Superior temporal gyrus (tissue), 1 donor: ENCODE measurements at regions not wholly inside any gene's neighbourhood (a gene's known extent, or its start where the extent isn't known, plus 50 kb on each side); places are given as distances from the start of the nearest gene placed in this dataset.
"Not testable (repeated sequence)": the region's sequence is repeated elsewhere in the genome, so short reads cannot be mapped to it uniquely, and the experiment has no call there.

Experiments
- DNase-seq: peaks from one replicate; pipeline ENCODE4 v3.0.0-alpha.2; 2016; ENCODE audit errors: extremely low spot score

DNA sequence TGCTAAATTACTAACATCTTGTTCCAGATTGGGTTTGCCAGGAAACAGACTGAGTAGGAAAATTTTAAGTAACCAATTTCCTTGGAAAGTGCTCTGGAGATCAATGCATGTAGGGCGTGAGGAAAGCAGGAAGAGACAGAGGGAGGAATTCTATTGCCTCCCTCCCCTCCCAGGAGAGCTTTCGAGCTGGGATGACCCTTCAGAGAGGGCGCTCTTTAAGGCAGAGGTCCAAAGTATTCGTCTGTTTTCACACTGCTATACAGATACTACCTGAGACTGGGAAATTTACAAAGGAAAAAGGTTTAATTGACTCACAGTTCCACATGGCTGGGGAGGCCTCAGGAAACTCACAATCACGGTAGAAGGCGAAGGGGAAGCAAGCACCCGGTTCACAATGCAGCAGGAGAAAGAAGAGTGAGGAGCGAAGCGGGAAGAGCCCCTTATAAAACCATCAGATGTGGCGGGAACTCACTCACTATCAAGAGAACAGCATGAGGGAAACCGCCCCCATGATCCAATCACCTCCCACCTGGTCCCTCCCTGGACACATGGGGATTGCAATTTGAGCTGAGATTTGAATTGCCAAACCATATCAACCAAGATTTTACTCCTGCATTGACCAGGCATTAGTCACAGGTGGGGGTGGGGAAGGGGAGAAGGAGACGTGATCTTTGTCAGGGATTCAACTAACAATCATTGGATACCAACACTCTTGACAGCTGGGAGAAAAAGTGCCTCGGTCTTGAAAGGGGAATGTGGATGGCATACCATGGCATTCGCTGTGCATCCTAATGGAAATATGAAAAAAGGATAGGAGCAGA lies 63.8 kb downstream of the SLITRK2 start:
- DNase-seq, result no peak

DNA sequence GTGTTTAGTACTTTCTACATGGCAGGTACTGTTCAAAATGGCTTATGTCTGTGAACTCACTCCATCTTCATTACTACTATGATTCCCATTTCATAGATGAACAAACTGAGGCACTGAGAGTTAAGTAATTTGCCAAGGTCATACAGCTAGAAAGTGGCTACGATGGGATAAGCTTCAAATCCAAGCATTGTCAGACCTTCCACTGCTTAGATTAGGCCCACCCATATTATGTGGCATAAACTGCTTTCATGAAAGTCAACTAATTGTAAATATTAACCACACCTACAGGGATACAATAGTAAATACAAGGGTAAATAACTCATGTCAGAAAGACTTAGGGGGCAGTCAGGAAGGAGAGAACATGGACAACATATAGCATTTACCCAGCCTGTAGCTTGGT lies 68.8 kb downstream of the SLITRK2 start:
- no peak for DNase-seq

DNA sequence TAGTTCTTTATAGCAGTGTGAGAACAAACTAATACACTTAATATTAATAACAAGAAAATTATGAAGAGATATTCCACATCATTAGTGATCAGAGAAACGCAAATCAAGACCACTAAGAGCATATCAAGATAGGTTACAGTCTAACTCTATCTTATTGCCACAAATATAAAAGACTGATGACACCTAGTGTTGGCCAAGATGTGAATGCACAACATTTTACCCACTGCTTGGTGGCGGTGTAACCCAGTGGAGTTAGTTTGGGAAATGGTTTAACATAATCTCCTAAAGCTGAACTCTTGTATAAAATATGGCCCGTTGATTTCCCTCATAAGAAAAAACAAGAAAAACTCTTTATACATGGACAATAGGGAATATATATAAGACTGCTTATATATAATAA lies 92.4 kb downstream of the SLITRK2 start:
- peak; percentile 53 for DNase-seq

DNA sequence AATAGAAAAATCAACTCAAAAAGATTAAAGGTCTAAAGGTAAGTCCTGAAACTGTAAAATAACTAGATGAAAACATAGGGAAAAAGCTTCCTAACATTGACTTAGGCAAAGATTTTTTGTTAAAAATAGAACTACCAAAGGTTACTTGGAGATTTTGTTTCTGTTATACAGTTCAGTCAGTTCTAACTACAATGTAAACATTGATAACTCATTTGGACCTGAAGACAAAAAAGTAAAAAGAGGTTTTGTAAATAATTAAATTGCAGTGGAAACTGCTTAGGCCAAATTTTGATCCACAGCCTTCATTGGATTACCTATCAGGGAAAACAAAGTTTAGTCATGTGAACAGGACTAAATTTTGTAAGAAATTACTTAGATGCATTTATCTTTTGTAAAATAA lies 101.8 kb downstream of the SLITRK2 start:
- DNase-seq, result no peak

GRCh38 chrX:145923376-145923775 lies 105.7 kb downstream of the SLITRK2 start:
- no peak for DNase-seq

DNA sequence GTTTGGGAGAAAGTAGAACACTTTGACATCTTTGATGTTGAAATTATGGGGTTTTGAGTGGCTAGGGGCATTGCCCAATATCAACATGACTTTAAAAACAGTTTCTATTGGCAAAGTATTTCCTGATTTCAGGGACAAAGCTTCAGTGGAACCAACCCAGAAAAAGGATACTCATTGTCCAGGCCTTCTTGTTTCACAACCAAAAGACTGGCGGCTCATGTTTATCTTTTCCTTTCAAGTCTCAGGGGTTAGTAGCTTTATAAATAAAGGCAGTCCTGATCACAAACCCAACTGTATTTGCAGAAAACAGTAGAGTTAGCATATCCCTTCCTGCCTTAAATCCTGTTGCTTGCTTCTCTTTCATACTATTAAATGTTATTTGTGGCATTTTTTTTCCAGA lies 119.1 kb downstream of the SLITRK2 start:
- DNase-seq, result no peak

- DNase-seq, result no peak
Measured at GRCh38 chrX:145949056-145949455, 131.4 kb downstream of the SLITRK2 start.

- no peak for DNase-seq
Measured at GRCh38 chrX:145953628-145954027, 136.0 kb downstream of the SLITRK2 start.

GRCh38 chrX:145990051-145990450 lies 172.4 kb downstream of the SLITRK2 start:
- DNase-seq, result no peak

DNA sequence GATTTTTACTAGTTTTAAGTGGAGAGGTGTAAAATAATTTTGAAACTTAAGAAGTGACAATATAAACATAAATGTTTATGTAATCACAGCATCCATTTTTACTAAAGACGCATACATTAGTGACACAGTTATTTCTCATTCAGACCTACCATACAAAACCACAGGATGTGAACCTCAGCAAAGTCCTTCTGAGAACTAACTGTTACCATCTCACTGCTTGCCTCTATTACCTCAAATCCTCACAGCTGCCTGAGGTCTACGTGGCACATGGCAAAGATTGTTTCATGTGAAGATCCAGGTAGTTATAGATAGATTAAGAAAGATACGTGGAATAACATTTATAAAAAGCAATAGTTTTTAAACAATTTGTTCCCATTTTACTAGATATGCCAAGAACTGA lies 189.0 kb downstream of the SLITRK2 start:
- no peak for DNase-seq

GRCh38 chrX:146036000-146036399 lies 218.4 kb downstream of the SLITRK2 start:
- DNase-seq, result no peak

DNA sequence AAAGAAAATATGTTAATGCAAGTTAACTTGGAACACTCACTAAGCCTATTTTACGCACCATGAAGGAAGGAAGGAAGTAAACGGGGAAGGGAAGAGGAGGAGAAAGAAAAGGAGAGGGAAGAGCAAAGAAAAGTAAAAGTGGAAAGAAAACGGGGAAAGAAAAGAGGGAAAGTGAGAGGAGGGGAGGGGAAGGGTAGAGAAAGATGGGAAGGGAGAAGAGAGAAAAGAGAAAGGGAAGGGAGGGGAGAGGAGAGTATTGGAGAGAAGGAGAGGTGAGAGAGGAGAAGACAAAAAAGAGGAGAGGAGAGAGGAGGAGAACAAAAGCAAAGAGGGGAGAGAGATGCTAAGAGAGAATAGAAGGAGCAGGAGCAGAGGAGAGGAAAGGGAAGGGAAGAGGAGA lies 224.1 kb downstream of the SLITRK2 start:
- no peak for DNase-seq

GRCh38 chrX:146046011-146046715 lies 228.5 kb downstream of the SLITRK2 start:
- not testable (repeated sequence) for DNase-seq

DNA sequence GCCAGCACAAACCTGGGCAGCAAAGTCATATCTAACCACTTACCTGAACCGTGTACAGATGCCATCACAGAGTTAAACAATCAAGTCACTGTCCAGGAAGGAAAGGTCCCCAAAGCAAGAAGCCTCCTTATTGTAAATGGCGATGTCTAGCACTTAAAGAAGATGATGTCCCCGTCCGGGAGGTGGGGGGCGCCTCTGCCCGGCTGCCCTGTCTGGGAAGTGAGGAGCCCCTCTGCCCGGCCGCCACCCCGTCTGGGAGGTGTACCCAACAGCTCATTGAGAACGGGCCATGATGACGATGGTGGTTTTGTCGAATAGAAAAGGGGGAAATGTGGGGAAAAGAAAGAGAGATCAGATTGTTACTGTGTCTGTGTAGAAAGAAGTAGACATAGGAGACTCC lies 231.9 kb downstream of the SLITRK2 start:
- DNase-seq, result not testable (repeated sequence)

GRCh38 chrX:146054311-146054710 lies 236.7 kb downstream of the SLITRK2 start:
- no peak for DNase-seq

GRCh38 chrX:146055733-146056132 lies 238.1 kb downstream of the SLITRK2 start:
- no peak for DNase-seq

DNA sequence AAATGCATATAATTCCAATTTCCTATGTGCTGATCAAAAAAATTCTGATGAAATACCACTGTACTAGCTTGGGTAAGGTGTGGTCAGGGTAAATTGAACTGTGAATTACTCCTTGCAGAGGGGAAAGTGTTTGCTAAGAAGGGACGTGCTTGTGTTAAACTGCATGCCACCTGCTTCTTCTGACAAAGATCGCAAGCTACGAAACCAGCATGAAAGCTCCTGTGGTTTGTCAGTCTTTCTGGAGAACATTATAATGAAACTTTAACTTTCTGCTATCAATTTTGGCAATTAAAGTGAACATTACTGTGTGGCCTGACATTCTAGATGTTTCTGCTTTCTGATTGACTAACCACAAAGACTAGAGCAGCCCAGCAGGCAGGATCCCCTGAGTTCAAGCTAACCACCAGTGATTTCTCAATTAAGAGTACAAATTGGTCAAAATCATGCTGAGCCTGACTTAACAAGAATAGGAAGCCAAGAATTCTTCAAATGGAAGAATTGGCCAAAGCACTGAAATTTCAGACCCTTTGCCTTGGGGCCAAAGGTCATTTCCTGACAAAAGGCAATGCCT lies 239.0 kb downstream of the SLITRK2 start:
- DNase-seq, result no peak

- no peak for DNase-seq
Measured at GRCh38 chrX:146064156-146064555, 246.5 kb downstream of the SLITRK2 start.

DNA sequence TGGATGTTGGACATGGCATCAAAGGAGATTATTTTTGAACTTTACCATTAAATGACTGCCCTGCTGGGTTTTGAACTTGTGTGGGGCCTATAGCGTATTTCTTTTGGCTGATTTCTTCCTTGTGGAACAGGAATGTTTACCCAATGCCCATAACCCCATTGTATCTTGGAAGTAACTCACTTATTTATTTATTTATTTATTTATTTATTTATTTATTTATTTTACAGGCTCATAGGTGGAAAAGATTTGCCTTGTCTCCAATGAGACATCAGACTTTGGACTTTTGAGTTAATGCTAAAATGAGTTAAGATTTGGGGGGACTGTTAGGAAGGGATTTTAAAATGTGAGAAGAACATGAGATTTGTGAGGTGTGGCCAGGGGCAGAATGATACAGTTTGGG lies 273.1 kb downstream of the SLITRK2 start:
- no peak for DNase-seq

DNA sequence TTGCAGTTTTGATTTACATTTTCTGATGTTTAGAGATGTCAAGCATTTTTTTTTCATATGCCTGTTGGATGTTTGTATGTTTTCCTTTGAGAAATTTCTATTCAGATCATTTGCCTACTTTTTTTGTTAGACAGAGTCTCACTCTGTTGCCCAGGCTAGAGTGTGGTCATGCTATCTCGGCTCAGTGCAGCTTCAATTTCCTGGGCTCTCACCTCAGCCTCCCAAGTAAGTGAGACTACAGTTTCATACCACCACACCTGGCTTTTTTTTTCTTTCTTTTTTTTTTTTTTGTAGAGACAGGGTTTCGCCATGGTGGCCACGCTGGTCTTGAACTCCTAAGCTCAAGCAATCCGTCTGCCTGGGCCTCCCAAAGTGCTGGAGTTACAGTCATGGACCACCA lies 291.7 kb downstream of the SLITRK2 start:
- DNase-seq, result no peak

DNA sequence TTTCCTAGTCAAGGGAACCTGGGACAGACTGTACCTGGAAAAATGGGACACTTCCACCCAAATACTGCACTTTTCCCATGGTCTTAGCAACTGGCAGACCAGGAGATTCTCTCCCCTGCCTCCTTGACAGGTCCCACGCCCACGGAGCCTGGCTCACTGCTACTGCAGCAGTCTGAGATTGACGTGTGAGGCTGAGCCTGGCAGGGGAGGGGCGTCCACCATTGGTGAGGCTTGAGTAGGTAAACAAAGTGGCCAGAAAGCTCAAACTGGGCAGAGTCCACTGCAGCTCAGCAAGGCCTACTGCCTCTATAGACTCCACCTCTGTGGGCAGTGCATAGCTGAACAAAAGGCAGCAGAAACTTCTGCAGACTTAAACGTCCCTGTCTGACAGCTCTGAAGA lies 301.4 kb downstream of the SLITRK2 start:
- DNase-seq, result not testable (repeated sequence)

DNA sequence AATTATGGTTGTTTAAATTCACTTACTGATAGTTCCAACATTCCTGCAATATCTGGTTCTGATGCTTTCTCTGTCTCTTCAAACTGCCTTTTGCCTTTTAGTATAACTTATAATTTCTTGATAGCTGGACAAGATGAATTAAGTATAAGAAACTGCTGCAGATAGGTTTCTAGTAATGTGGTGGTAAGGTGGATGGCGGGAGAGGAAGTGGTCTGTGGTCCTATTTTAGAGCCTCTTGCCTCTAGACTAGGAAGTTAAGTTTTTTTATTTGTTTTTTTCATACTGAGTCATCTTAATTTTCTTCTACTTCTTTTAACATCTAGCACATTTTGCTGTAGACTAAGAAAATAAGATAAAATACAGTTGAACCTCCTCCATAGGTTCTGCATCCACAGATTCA lies 310.0 kb downstream of the SLITRK2 start:
- DNase-seq, result no peak

- DNase-seq, result no peak
Measured at GRCh38 chrX:146141221-146141620, 323.6 kb downstream of the SLITRK2 start.
